ENCODE measurements at regions not wholly inside any gene's neighbourhood (a gene's known extent, or its start where the extent isn't known, plus 50 kb on each side); places are given as distances from the start of the nearest gene placed in this dataset.

GRCh38 chr11:134677891-134678551, 266.0 kb upstream of the B3GAT1 start:
- no peaks in the 10 kb centered on the region for H3K4me1 ChIP-seq
- no peaks in the 10 kb centered on the region for H3K36me3 ChIP-seq (replicated peaks)
- no peak for DNase-seq (ENCODE audit: low spot score in 2 of 2)
- H3K4me3 ChIP-seq, result no peak overlapping the region
- in situ Hi-C loops (cut with MboI; ENCODE audit: low sequenced_read_pairs), result no loop called here
- H3K9me3 ChIP-seq, result no peaks in the 10 kb centered on the region
- H3K27me3 ChIP-seq (ENCODE audit: low read depth), result peaks cover 5% of the 10 kb centered on the region

- in situ Hi-C loops (cut with MboI; ENCODE audit: low sequenced_read_pairs), result no loop called here
- H3K4me1 ChIP-seq, result no peaks in the 10 kb centered on the region
These were observed 265.4 kb upstream of the B3GAT1 start for GRCh38 chr11:134677397-134677822.

GRCh38 chr11:134676516-134677287, 264.7 kb upstream of the B3GAT1 start:
- peaks cover 9% of the 10 kb centered on the region for H3K27me3 ChIP-seq (ENCODE audit: low read depth)
- in situ Hi-C loops (cut with MboI; ENCODE audit: low sequenced_read_pairs), result no loop called here
- DNase-seq (ENCODE audit: low spot score in 2 of 2), result no peak
- no peak overlapping the region for H3K4me3 ChIP-seq
- no peaks in the 10 kb centered on the region for H3K9me3 ChIP-seq
- H3K36me3 ChIP-seq (replicated peaks), result no peaks in the 10 kb centered on the region
- H3K4me1 ChIP-seq, result no peaks in the 10 kb centered on the region

More at GRCh38 chr11:134677397-134677822, 265.4 kb upstream of the B3GAT1 start:
- Histone ChIP-seq H3K9me3 (no peaks in the 10 kb centered on the region), H3K36me3 (replicated peaks) (no peaks in the 10 kb centered on the region), H3K27me3 (ENCODE audit: low read depth) (peaks cover 5% of the 10 kb centered on the region), H3K4me3 (no peak overlapping the region)
- no peak for DNase-seq (ENCODE audit: low spot score in 2 of 2)

- H3K36me3 ChIP-seq (replicated peaks), result no peaks in the 10 kb centered on the region
- H3K4me1 ChIP-seq, result no peaks in the 10 kb centered on the region
- peaks cover 13% of the 10 kb centered on the region for H3K27me3 ChIP-seq (ENCODE audit: low read depth)
- no peak overlapping the region for H3K4me3 ChIP-seq
- DNase-seq (ENCODE audit: low spot score in 2 of 2), result no peak
- in situ Hi-C loops (cut with MboI; ENCODE audit: low sequenced_read_pairs), result no loop called here
- no peaks in the 10 kb centered on the region for H3K9me3 ChIP-seq
These were observed 263.9 kb upstream of the B3GAT1 start for GRCh38 chr11:134675983-134676382.

- Histone ChIP-seq H3K9me3 (no peaks in the 10 kb centered on the region), H3K27me3 (ENCODE audit: low read depth) (peaks cover 15% of the 10 kb centered on the region), H3K4me3 (no peak overlapping the region), H3K36me3 (replicated peaks) (no peaks in the 10 kb centered on the region), H3K4me1 (no peaks in the 10 kb centered on the region)
- DNase-seq (ENCODE audit: low spot score in 2 of 2), result no peak
- in situ Hi-C loops (cut with MboI; ENCODE audit: low sequenced_read_pairs), result no loop called here
These were observed 262.9 kb upstream of the B3GAT1 start for GRCh38 chr11:134674974-134675373.

GRCh38 chr11:134670961-134671370, 258.9 kb upstream of the B3GAT1 start:
- in situ Hi-C loops (cut with MboI; ENCODE audit: low sequenced_read_pairs), result no loop called here
- Histone ChIP-seq H3K36me3 (replicated peaks) (no peaks in the 10 kb centered on the region), H3K4me1 (no peaks in the 10 kb centered on the region), H3K27me3 (ENCODE audit: low read depth) (peaks cover 15% of the 10 kb centered on the region), H3K9me3 (no peaks in the 10 kb centered on the region), H3K4me3 (no peak overlapping the region)
- DNase-seq (ENCODE audit: low spot score in 2 of 2), result no peak

- Histone ChIP-seq H3K9me3 (no peaks in the 10 kb centered on the region), H3K4me3 (no peak overlapping the region), H3K27me3 (ENCODE audit: low read depth) (peaks cover 15% of the 10 kb centered on the region), H3K4me1 (no peaks in the 10 kb centered on the region), H3K36me3 (replicated peaks) (no peaks in the 10 kb centered on the region)
- in situ Hi-C loops (cut with MboI; ENCODE audit: low sequenced_read_pairs), result no loop called here
- DNase-seq (ENCODE audit: low spot score in 2 of 2), result no peak
These were observed 258.3 kb upstream of the B3GAT1 start for GRCh38 chr11:134670247-134670782.

GRCh38 chr11:134669796-134670195, 257.8 kb upstream of the B3GAT1 start:
- Histone ChIP-seq H3K27me3 (ENCODE audit: low read depth) (peaks cover 11% of the 10 kb centered on the region), H3K9me3 (no peaks in the 10 kb centered on the region), H3K4me3 (no peak overlapping the region), H3K36me3 (replicated peaks) (no peaks in the 10 kb centered on the region), H3K4me1 (no peaks in the 10 kb centered on the region)
- DNase-seq (ENCODE audit: low spot score in 2 of 2), result no peak
- in situ Hi-C loops (cut with MboI; ENCODE audit: low sequenced_read_pairs), result no loop called here

GRCh38 chr11:134668796-134669195, 256.8 kb upstream of the B3GAT1 start:
- Histone ChIP-seq H3K4me1 (no peaks in the 10 kb centered on the region), H3K27me3 (ENCODE audit: low read depth) (peaks cover 10% of the 10 kb centered on the region), H3K4me3 (no peak overlapping the region), H3K36me3 (replicated peaks) (no peaks in the 10 kb centered on the region), H3K9me3 (no peaks in the 10 kb centered on the region)
- in situ Hi-C loops (cut with MboI; ENCODE audit: low sequenced_read_pairs), result no loop called here
- no peak for DNase-seq (ENCODE audit: low spot score in 2 of 2)

- Histone ChIP-seq H3K9me3 (no peaks in the 10 kb centered on the region), H3K27me3 (ENCODE audit: low read depth) (peaks cover 10% of the 10 kb centered on the region), H3K4me3 (no peak overlapping the region), H3K4me1 (no peaks in the 10 kb centered on the region), H3K36me3 (replicated peaks) (no peaks in the 10 kb centered on the region)
- no peak for DNase-seq (ENCODE audit: low spot score in 2 of 2)
- in situ Hi-C loops (cut with MboI; ENCODE audit: low sequenced_read_pairs), result no loop called here
These were observed 256.0 kb upstream of the B3GAT1 start for GRCh38 chr11:134668076-134668475.

- no peaks in the 10 kb centered on the region for H3K9me3 ChIP-seq
- H3K4me3 ChIP-seq, result no peak overlapping the region
- DNase-seq (ENCODE audit: low spot score in 2 of 2), result no peak
- H3K4me1 ChIP-seq, result no peaks in the 10 kb centered on the region
- in situ Hi-C loops (cut with MboI; ENCODE audit: low sequenced_read_pairs), result no loop called here
- H3K36me3 ChIP-seq (replicated peaks), result no peaks in the 10 kb centered on the region
- H3K27me3 ChIP-seq (ENCODE audit: low read depth), result peaks cover 10% of the 10 kb centered on the region
These were observed 255.5 kb upstream of the B3GAT1 start for GRCh38 chr11:134667505-134667904.

- Histone ChIP-seq H3K4me3 (no peak overlapping the region), H3K27me3 (ENCODE audit: low read depth) (peaks cover 7% of the 10 kb centered on the region), H3K4me1 (no peaks in the 10 kb centered on the region), H3K36me3 (replicated peaks) (no peaks in the 10 kb centered on the region), H3K9me3 (no peaks in the 10 kb centered on the region)
- in situ Hi-C loops (cut with MboI; ENCODE audit: low sequenced_read_pairs), result no loop called here
- DNase-seq (ENCODE audit: low spot score in 2 of 2), result no peak
These were observed 255.1 kb upstream of the B3GAT1 start for GRCh38 chr11:134667175-134667500.

- DNase-seq (ENCODE audit: low spot score in 2 of 2), result no peak
- Histone ChIP-seq H3K9me3 (no peaks in the 10 kb centered on the region), H3K4me3 (no peak overlapping the region), H3K27me3 (ENCODE audit: low read depth) (peaks cover 4% of the 10 kb centered on the region; the same call in 1 of the 2 replicates), H3K4me1 (no peaks in the 10 kb centered on the region), H3K36me3 (replicated peaks) (no peaks in the 10 kb centered on the region)
- in situ Hi-C loops (cut with MboI; ENCODE audit: low sequenced_read_pairs), result no loop called here
These were observed 254.5 kb upstream of the B3GAT1 start for GRCh38 chr11:134666273-134667174.
